Stimulated activated CD4-positive, alpha-beta T cell treated with anti-CD3 and anti-CD28 coated beads, Interleukin-2, amount 100 ng/mL, for 4 hours (primary cell): ENCODE measurements at regions not wholly inside any gene's neighbourhood (a gene's known extent, or its start where the extent isn't known, plus 50 kb on each side); places are given as distances from the start of the nearest gene placed in this dataset.
A peak's percentile ranks its signal among the peaks of the same experiment; 100 is the strongest.

Source experiments
- DNase-seq: peaks from one replicate; pipeline ENCODE4 v3.0.0-alpha.2; 2020; ENCODE audit warnings: low read depth

DNA sequence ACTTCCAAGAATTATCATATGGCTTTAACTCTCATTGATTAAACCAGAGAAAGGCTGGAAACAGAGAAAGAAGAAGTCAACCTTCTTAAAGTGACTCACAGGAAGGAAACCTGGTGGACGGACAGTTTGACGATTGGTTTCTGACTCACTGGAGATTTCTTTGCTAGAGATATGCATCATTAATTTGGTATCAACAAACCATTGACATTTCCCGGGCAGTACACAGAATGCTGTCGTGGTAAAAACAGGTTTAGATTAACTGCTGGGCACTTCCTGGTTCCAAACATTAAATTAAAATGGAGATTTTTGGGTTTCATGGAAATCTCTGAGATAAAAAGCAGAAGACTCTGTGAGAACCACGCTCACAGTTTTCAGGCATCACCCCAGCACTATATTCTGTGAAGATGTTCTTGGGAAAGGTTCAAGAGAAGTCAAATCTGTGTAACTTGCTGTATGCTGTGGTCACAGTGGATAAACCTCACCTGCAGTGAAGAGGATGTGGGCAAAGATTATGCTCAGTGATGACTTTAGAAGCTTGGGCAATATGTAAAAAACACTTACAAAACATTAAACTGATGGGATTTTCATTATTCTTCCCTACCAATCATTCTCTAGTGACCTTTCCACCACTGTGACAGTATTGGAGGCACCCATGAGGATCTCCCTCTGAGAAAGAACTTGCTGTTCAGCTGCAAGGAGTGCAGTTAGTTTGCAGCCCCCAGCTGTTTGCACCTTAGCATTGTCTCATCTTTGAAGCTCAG, 61.1 kb upstream of the CD44 start:
- peak; percentile 50 for DNase-seq

- no peak for DNase-seq
Observed at GRCh38 chr11:35078470-35078735, 60.6 kb upstream of the CD44 start.

DNA sequence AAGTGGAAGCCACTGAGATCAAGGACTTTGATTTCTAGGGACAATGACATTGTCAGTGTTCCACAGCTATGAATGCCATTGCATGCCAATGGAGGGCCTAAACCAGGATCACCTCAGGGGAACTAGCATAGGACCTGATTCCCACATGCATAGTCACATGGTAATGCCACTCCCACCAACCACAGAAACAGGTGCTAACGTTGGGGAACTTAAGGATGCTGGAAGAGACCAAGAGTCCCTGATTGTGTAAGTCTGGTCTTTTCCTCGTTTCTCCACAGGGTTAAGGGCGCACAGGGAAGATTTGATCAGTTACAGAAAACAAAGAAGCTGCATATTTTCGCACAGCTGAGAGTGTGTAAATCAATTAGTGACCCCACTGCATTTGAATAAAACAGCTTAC, 59.4 kb upstream of the CD44 start:
- DNase-seq = no peak

- peak; percentile 83 for DNase-seq
Observed at GRCh38 chr11:35082321-35083180, 56.4 kb upstream of the CD44 start.

- no peak for DNase-seq
Observed at GRCh38 chr11:35083181-35083430, 55.9 kb upstream of the CD44 start.

- DNase-seq = peak; percentile 38
Observed at GRCh38 chr11:35083431-35084238, 55.3 kb upstream of the CD44 start.

DNA sequence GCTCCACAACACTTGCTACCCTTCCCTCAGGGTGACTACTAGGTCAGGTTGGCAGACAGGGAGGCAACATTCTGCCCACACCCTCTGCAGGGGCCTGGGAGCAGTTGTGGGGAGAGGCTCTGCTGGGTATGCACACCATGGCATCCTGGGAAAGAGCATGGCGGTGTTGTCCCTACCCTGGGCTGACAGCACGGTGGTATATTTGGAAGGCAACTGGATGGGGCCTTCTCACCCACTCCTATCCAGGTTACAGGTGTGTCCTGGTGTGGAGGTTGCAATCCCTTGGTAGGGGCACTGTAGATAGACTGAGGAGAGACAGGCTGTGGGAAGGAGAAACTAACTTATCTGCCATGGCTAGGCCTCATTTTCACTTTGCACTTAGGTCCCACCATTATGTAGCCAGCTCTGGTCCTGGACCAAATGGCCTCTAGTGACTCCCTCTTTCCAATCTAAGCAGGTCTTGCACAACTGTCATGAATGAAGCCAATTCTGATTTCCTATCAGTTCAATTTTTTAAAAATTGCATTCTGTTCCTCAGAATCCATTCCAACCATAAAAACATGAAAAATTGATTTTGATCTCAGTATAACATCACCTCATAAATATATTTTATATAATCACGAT, 54.0 kb upstream of the CD44 start:
- DNase-seq = no peak

DNA sequence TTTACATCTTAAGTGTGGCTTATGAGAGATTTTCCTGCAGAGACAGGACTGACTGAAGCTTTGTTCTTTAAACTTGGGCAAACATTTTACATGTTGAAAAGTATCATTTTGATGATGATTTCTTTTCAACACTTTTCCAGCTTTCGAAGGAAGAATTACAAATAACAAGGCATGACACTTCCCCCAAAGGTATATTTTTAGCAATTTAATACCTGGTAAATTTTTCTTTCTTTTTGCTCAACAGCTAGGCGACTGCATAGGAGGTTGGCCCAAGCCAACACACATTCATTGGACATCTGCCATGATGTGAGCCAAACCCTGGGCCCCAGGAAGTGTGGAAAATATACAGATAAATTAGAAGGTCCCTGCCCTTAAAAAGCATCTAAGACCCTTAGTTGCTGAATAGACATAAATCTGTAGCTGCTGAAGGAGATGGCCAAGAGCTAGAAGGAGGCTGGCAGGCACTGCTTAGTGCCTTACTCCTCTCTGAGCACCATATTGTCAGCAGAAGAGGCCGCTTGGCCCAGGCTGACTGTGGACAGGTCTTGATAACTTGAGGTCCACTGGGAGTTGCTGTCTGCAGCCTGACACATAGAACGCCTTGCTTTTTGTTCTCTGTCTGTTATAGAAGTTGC, 53.3 kb upstream of the CD44 start:
- no peak for DNase-seq

DNA sequence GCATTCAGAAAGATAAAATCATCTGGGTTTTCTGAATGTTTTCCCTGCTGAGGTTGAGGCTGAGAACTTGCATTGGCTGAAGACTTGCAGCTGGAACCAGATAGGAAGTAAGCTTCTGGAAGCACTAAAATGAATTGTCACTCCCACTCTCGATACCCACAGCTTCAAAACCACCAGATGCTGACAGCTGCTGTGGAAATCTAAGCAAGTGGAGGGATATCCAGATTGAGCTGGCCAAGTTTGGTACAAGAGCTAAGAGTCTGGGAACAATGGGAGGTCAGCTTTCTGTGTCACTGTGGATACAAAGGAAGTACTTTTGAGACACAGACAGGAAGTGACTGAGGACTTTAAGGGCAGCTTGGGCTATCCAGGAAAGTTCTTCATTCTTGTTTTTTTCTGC, 51.3 kb upstream of the CD44 start:
- DNase-seq = no peak

- no peak for DNase-seq
Observed at GRCh38 chr11:35088226-35088625, 50.7 kb upstream of the CD44 start.

DNA sequence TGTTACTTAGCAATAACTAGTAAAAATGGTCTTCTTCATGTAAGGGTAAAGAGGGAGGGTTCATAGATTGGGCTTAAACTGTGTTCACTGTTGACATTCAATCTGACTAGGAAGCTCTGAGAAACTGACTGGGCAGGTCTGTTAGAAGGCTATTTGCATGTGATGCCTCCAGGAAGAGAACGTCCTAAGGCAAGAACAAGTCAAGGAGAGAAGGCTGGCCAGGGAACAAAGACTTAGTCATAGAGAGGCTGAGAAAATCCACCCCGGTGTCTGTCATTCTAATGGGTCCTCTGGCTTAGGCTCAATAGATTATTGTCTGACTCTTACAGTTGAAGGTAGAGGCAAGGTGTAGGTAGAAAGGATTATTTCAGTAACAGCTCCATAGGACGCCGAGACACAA, 50.3 kb upstream of the CD44 start:
- no peak for DNase-seq
